ENCODE measurements at regions not wholly inside any gene's neighbourhood (a gene's known extent, or its start where the extent isn't known, plus 50 kb on each side); places are given as distances from the start of the nearest gene placed in this dataset.

DNA sequence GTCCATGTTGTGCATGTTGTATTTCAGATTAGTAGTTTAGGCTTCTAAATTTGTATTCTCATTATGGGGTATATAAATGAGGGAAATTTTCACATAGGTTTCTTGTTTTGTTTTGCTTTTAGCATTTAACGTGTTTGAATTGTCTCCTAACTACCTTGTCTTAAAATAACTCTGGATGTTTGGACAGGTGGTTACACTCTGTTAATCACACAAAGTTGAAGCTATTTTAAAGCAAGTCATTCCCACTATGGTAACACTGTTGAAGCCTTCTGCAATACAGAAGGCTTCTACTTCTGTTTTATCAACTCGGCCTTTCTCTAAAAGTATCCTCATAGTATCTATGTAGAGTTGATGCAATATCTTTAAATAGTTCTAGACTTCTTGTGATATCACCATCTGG, 245.3 kb upstream of the HTR2A start:
- TF ChIP-seq, protein P1, sequence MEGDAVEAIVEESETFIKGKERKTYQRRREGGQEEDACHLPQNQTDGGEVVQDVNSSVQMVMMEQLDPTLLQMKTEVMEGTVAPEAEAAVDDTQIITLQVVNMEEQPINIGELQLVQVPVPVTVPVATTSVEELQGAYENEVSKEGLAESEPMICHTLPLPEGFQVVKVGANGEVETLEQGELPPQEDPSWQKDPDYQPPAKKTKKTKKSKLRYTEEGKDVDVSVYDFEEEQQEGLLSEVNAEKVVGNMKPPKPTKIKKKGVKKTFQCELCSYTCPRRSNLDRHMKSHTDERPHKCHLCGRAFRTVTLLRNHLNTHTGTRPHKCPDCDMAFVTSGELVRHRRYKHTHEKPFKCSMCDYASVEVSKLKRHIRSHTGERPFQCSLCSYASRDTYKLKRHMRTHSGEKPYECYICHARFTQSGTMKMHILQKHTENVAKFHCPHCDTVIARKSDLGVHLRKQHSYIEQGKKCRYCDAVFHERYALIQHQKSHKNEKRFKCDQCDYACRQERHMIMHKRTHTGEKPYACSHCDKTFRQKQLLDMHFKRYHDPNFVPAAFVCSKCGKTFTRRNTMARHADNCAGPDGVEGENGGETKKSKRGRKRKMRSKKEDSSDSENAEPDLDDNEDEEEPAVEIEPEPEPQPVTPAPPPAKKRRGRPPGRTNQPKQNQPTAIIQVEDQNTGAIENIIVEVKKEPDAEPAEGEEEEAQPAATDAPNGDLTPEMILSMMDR (IDR thresholded peaks at IDR 0.05) = no peak
- TF ChIP-seq POLR2A (IDR thresholded peaks at IDR 0.05) = no peak
